ENCODE measurements at regions not wholly inside any gene's neighbourhood (a gene's known extent, or its start where the extent isn't known, plus 50 kb on each side); places are given as distances from the start of the nearest gene placed in this dataset.

- Histone ChIP-seq H3K9me3 (ENCODE audit: low read length) (no peaks in the 10 kb centered on the region), H3K9ac (ENCODE audit: low read length) (no peak overlapping the region), H4K20me1 (ENCODE audit: low read length) (no peaks in the 10 kb centered on the region), H3K27ac (ENCODE audit: low read length) (no peak overlapping the region), H3K27me3 (ENCODE audit: low read length) (no peaks in the 10 kb centered on the region), H3F3A (ENCODE audit: low read length, unreplicated experiment) (no peaks in the 10 kb centered on the region), H3K4me2 (ENCODE audit: low read length) (no peak overlapping the region), H3K79me2 (ENCODE audit: low read length) (no peaks in the 10 kb centered on the region), H3K4me3 (ENCODE audit: low read length) (no peak overlapping the region), H3K36me3 (ENCODE audit: low read depth, low read length) (no peaks in the 10 kb centered on the region), H3K9me2 (replicated peaks; ENCODE audit: low read length) (no peaks in the 10 kb centered on the region), H2AFZ (ENCODE audit: low read length) (no peak overlapping the region), H3K4me1 (ENCODE audit: insufficient read depth, low read length) (peaks cover 13% of the 10 kb centered on the region)
- TF ChIP-seq CTCF (conservative IDR thresholded peaks at IDR 0.05; ENCODE audit: low read depth, low read length) (no peak), EZH2 (IDR thresholded peaks at IDR 0.05; ENCODE audit: low read length, unreplicated experiment) (no peak), EZH2phosphoT487 (IDR thresholded peaks at IDR 0.05; ENCODE audit: borderline replicate concordance, low read length) (no peak)
- BruUV-seq (replicated peaks), result no TSS peak
- ATAC-seq, result no peak
- intact Hi-C loops (cut with micrococcal nuclease), result no loop called here
- CTCF ChIA-PET, result no interaction called here
- POLR2A ChIA-PET (ENCODE audit: unreplicated experiment), result no interaction called here
- DNase-seq, result no peak
These were observed 91.9 kb upstream of the CPEB2 start for GRCh38 chr4:14910411-14910810.

- no peak overlapping the region for H3K4me3 ChIP-seq (ENCODE audit: low read length)
- ChIA-PET POLR2A (ENCODE audit: unreplicated experiment) (no interaction called here), CTCF (no interaction called here)
- no peaks in the 10 kb centered on the region for H3K79me2 ChIP-seq (ENCODE audit: low read length)
- intact Hi-C loops (cut with micrococcal nuclease), result no loop called here
- peaks cover 25% of the 10 kb centered on the region for H3K4me1 ChIP-seq (ENCODE audit: insufficient read depth, low read length)
- H3K9ac ChIP-seq (ENCODE audit: low read length), result no peak overlapping the region
- ATAC-seq (no peak), DNase-seq (no peak)
- H3K4me2 ChIP-seq (ENCODE audit: low read length), result no peak overlapping the region
- H3F3A ChIP-seq (ENCODE audit: low read length, unreplicated experiment), result no peaks in the 10 kb centered on the region
- H4K20me1 ChIP-seq (ENCODE audit: low read length), result no peaks in the 10 kb centered on the region
- no peaks in the 10 kb centered on the region for H3K9me3 ChIP-seq (ENCODE audit: low read length)
- H2AFZ ChIP-seq (ENCODE audit: low read length), result no peak overlapping the region
- H3K27ac ChIP-seq (ENCODE audit: low read length), result no peak overlapping the region
- H3K9me2 ChIP-seq (replicated peaks; ENCODE audit: low read length), result no peaks in the 10 kb centered on the region
- no peaks in the 10 kb centered on the region for H3K27me3 ChIP-seq (ENCODE audit: low read length)
- no TSS peak for BruUV-seq (replicated peaks)
- TF ChIP-seq EZH2phosphoT487 (IDR thresholded peaks at IDR 0.05; ENCODE audit: borderline replicate concordance, low read length), result no peak
- TF ChIP-seq CTCF (conservative IDR thresholded peaks at IDR 0.05; ENCODE audit: low read depth, low read length), result no peak
- TF ChIP-seq EZH2 (IDR thresholded peaks at IDR 0.05; ENCODE audit: low read length, unreplicated experiment), result no peak
- no peaks in the 10 kb centered on the region for H3K36me3 ChIP-seq (ENCODE audit: low read depth, low read length)
These were observed 89.9 kb upstream of the CPEB2 start for GRCh38 chr4:14912426-14912825.

GRCh38 chr4:14915018-14915417, 87.3 kb upstream of the CPEB2 start:
- H3K9ac ChIP-seq (ENCODE audit: low read length), result no peak overlapping the region
- H2AFZ ChIP-seq (ENCODE audit: low read length), result no peak overlapping the region
- H4K20me1 ChIP-seq (ENCODE audit: low read length), result no peaks in the 10 kb centered on the region
- H3K27ac ChIP-seq (ENCODE audit: low read length), result no peak overlapping the region
- H3K79me2 ChIP-seq (ENCODE audit: low read length), result no peaks in the 10 kb centered on the region
- no peaks in the 10 kb centered on the region for H3K27me3 ChIP-seq (ENCODE audit: low read length)
- H3F3A ChIP-seq (ENCODE audit: low read length, unreplicated experiment), result no peaks in the 10 kb centered on the region
- no peaks in the 10 kb centered on the region for H3K9me2 ChIP-seq (replicated peaks; ENCODE audit: low read length)
- H3K9me3 ChIP-seq (ENCODE audit: low read length), result no peaks in the 10 kb centered on the region
- ATAC-seq, result no peak
- TF ChIP-seq EZH2phosphoT487 (IDR thresholded peaks at IDR 0.05; ENCODE audit: borderline replicate concordance, low read length), result no peak
- no TSS peak for BruUV-seq (replicated peaks)
- peaks cover 16% of the 10 kb centered on the region for H3K4me1 ChIP-seq (ENCODE audit: insufficient read depth, low read length)
- ChIA-PET POLR2A (ENCODE audit: unreplicated experiment) (no interaction called here), CTCF (no interaction called here)
- DNase-seq, result no peak
- H3K36me3 ChIP-seq (ENCODE audit: low read depth, low read length), result no peaks in the 10 kb centered on the region
- intact Hi-C loops (cut with micrococcal nuclease), result loop anchor here (5.0 kb wide), 1 partner anchor 58 kb away; no protein-coding TSS in a partner anchor
- H3K4me2 ChIP-seq (ENCODE audit: low read length), result no peak overlapping the region
- H3K4me3 ChIP-seq (ENCODE audit: low read length), result no peak overlapping the region
